Endothelial cell of umbilical vein (primary cell): ENCODE measurements at regions not wholly inside any gene's neighbourhood (a gene's known extent, or its start where the extent isn't known, plus 50 kb on each side); places are given as distances from the start of the nearest gene placed in this dataset.

Experiments
- BruUV-seq: library from RNA; stranded (reverse); fragments of 400-500 nt; replicated peaks from 2 replicates; lab custom pipeline; 2021; lab: Mats Ljungman, UMichigan
- CTCF ChIA-PET: fragments of 300-600, 350-600 bp; sonication (Branson Sonifier 250); formaldehyde crosslinking; loops from one replicate; lab custom pipeline; 2021; ENCODE audit warnings: antibody characterized with exemption, inconsistent platforms; lab: Charles Lee
- POLR2A ChIA-PET: fragments of 300-600, 350-600 bp; sonication (Branson Sonifier 250); formaldehyde crosslinking; loops from one replicate; lab custom pipeline; 2021; ENCODE audit warnings: antibody characterized with exemption, inconsistent platforms; lab: Charles Lee
- DNase-seq: peaks from one replicate; pipeline ENCODE4 v3.0.0-alpha.2; 2011; ENCODE audit warnings: low read depth, low spot score
- FAIRE-seq: peaks from 2 replicates; lab custom pipeline; 2011; peaks lifted over from hg19 to GRCh38; lab: Jason Lieb, UNC
- H2AFZ ChIP-seq: 2 replicates; pipeline ENCODE4 v1.6.0; 2012; ENCODE audit warnings: low read depth, low read length, control low read depth, inconsistent platforms
- H3K27ac ChIP-seq: 2 replicates; pipeline ENCODE4 v1.5.1; 2011; ENCODE audit warnings: low read depth, mild to moderate bottlenecking, control low read depth, low read length, moderate library complexity; ENCODE audit not compliant: insufficient read depth
- H3K27me3 ChIP-seq, 2 experiments: 2 replicates each; pipeline versions ENCODE4 v1.6.0 to v1.6.1; 2011; ENCODE audit warnings: low read length in 2 of 2, mixed read lengths in 1 of 2; ENCODE audit not compliant: control insufficient read depth in 2 of 2, insufficient read depth in 2 of 2
- H3K36me3 ChIP-seq, 2 experiments: 2 replicates in 1 of 2; 3 replicates in 1 of 2; pipeline ENCODE4 v1.5.1; 2011; ENCODE audit warnings: low read length in 2 of 2, mild to moderate bottlenecking in 1 of 2, moderate library complexity in 1 of 2; ENCODE audit not compliant: control insufficient read depth in 2 of 2, insufficient read depth in 2 of 2; ENCODE audit errors: extremely low read depth in 1 of 2
- H3K4me1 ChIP-seq: 3 replicates; pipeline ENCODE4 v1.5.1; 2011; ENCODE audit warnings: mild to moderate bottlenecking, low read length; ENCODE audit not compliant: control insufficient read depth, insufficient read depth; ENCODE audit errors: extremely low read depth
- H3K4me2 ChIP-seq: 2 replicates; pipeline ENCODE4 v1.6.1; 2011; ENCODE audit warnings: low read length, control low read depth, mixed read lengths; ENCODE audit not compliant: insufficient read depth
- H3K4me3 ChIP-seq, 3 experiments: fragments of 200-600 bp in 1 of 3; sonication (generic), shearing (Covaris generic) in 1 of 3; replicated peaks in 1 of 3; 2 replicates each; pipeline ENCODE4 v1.5.1; 2011 to 2016; ENCODE audit warnings: control low read depth in 3 of 3, low read length in 3 of 3, mild to moderate bottlenecking in 2 of 3, inconsistent platforms in 1 of 3, low read depth in 1 of 3, moderate library complexity in 1 of 3; ENCODE audit not compliant: insufficient read depth in 1 of 3
- H3K79me2 ChIP-seq: 2 replicates; pipeline ENCODE4 v1.6.0; 2012; ENCODE audit warnings: low read length, inconsistent platforms; ENCODE audit not compliant: control insufficient read depth, insufficient read depth
- H3K9ac ChIP-seq: replicated peaks from 2 replicates; pipeline ENCODE3; 2011; ENCODE audit warnings: low read length, control low read depth; ENCODE audit not compliant: insufficient read depth; ENCODE audit errors: extremely low read depth
- H3K9me1 ChIP-seq: replicated peaks from 3 replicates; pipeline ENCODE4 v1.6.0; 2011; ENCODE audit warnings: mild to moderate bottlenecking, low read length; ENCODE audit not compliant: control insufficient read depth, insufficient read depth; ENCODE audit errors: extremely low read depth
- H3K9me3 ChIP-seq: replicated peaks from 2 replicates; pipeline ENCODE4 v1.5.1; 2012; ENCODE audit warnings: low read length, inconsistent platforms; ENCODE audit not compliant: control insufficient read depth, insufficient read depth
- H4K20me1 ChIP-seq: replicated peaks from 2 replicates; pipeline ENCODE3; 2011; ENCODE audit warnings: mild to moderate bottlenecking, low read length; ENCODE audit not compliant: control insufficient read depth, insufficient read depth; ENCODE audit errors: extremely low read depth
- CTCF ChIP-seq, 2 donors: IDR thresholded peaks; 1 replicate in 1 of 2; 2 replicates in 1 of 2; pipeline ENCODE4 v1.5.1; 2011; ENCODE audit warnings: low read length in 2 of 2, mild to moderate bottlenecking in 2 of 2, moderate library complexity in 2 of 2, control low read depth in 1 of 2, inconsistent platforms in 1 of 2, low read depth in 1 of 2; ENCODE audit not compliant: insufficient read depth in 1 of 2; ENCODE audit errors: extremely low read depth in 1 of 2
- EZH2 ChIP-seq: IDR thresholded peaks from 2 replicates; pipeline ENCODE4 v1.6.1; 2012; ENCODE audit warnings: borderline replicate concordance, low read depth, mild to moderate bottlenecking, moderate library complexity, low read length, inconsistent platforms; ENCODE audit not compliant: severe bottlenecking
- FOS ChIP-seq: IDR thresholded peaks from 2 replicates; pipeline ENCODE4 v1.6.1; 2011; ENCODE audit warnings: mild to moderate bottlenecking, low read length, moderate library complexity, borderline replicate concordance; ENCODE audit not compliant: insufficient read depth
- GATA2 ChIP-seq: IDR thresholded peaks from 2 replicates; pipeline ENCODE4 v1.7.0; 2011; ENCODE audit warnings: low read depth, mild to moderate bottlenecking, moderate library complexity, mixed read lengths, low read length; ENCODE audit not compliant: insufficient read length, insufficient read depth
- JUN ChIP-seq: IDR thresholded peaks from 2 replicates; pipeline ENCODE4 v1.6.1; 2011; ENCODE audit warnings: borderline replicate concordance, low read depth; ENCODE audit not compliant: insufficient read length, insufficient read depth
- MAX ChIP-seq: IDR thresholded peaks from 2 replicates; pipeline ENCODE4 v1.6.1; 2011; ENCODE audit not compliant: insufficient read depth, insufficient read length
- MYC ChIP-seq: IDR thresholded peaks from one replicate; pipeline ENCODE4 v1.6.1; 2011; ENCODE audit warnings: mild to moderate bottlenecking, low read depth, low read length
- POLR2AphosphoS5 ChIP-seq: IDR thresholded peaks from 2 replicates; pipeline ENCODE4 v1.6.1; 2012; ENCODE audit warnings: low read depth, mild to moderate bottlenecking, control low read depth, low read length, moderate library complexity; ENCODE audit not compliant: insufficient read depth
- dilution Hi-C: fragments of 300-500 bp; cut with MboI; formaldehyde crosslinking; loops from one replicate; pipeline ENCODE4 v1.15.0; 2019; ENCODE audit warnings: low sequenced_read_pairs; ENCODE audit not compliant: extremely low pct_ligation_motif_present
- intact Hi-C: fragments of 100-400 bp; cut with micrococcal nuclease; formaldehyde crosslinking; loops from one replicate; pipeline ENCODE4 v1.10.0; 2022

- Histone ChIP-seq H3K27ac (peak overlapping the region; percentile 43), H3K9ac (no peak overlapping the region), H3K79me2 (no peaks in the 10 kb centered on the region), H3K36me3 (no peaks in the 10 kb centered on the region), H2AFZ (peak overlapping the region; percentile 23), H3K4me3 (no peak overlapping the region), H3K9me3 (no peaks in the 10 kb centered on the region), H3K27me3 (peaks cover 6 to 10% of the 10 kb centered on the region in 2 experiments), H4K20me1 (no peaks in the 10 kb centered on the region), H3K9me1 (no peaks in the 10 kb centered on the region), H3K4me1 (peaks cover 10% of the 10 kb centered on the region), H3K4me2 (peak overlapping the region; percentile 64)
- CTCF ChIA-PET: interaction anchor here (1.0 to 4.8 kb wide), 3 partner anchors 16 to 191 kb away, joined by 4 to 30 read pairs (median 5); no protein-coding TSS in a partner anchor
- DNase-seq: peak; percentile 47
- FAIRE-seq: peak; percentile 37
- POLR2A ChIA-PET: no interaction called here
- dilution Hi-C loops (no loop called here), intact Hi-C loops (loop anchor here (5.0 kb wide), 1 partner anchor 267 kb away; no protein-coding TSS in a partner anchor)
- peak; percentile 76 for TF ChIP-seq GATA2
- TF ChIP-seq POLR2AphosphoS5: no peak
- peak; percentile 58 for TF ChIP-seq FOS
- no peak for TF ChIP-seq MYC
- BruUV-seq: no TSS peak
Measured at GRCh38 chr14:22184157-22184829, 404.7 kb downstream of the DAD1 start.

GRCh38 chr14:22180045-22180444 is 409.0 kb downstream of the DAD1 start:
- intact Hi-C loops (loop anchor here (5.0 kb wide), 1 partner anchor 263 kb away; no protein-coding TSS in a partner anchor), dilution Hi-C loops (no loop called here)
- Histone ChIP-seq H3K9me3 (no peaks in the 10 kb centered on the region), H4K20me1 (no peaks in the 10 kb centered on the region), H3K4me3 (no peak overlapping the region), H3K9me1 (no peaks in the 10 kb centered on the region), H3K27ac (no peak overlapping the region), H3K27me3 (peaks cover 11 to 20% of the 10 kb centered on the region in 2 experiments), H3K4me2 (no peak overlapping the region), H3K9ac (no peak overlapping the region), H3K4me1 (peaks cover 13% of the 10 kb centered on the region), H3K36me3 (no peaks in the 10 kb centered on the region), H2AFZ (no peak overlapping the region), H3K79me2 (no peaks in the 10 kb centered on the region)
- POLR2A ChIA-PET: no interaction called here
- DNase-seq (no peak), FAIRE-seq (no peak)
- CTCF ChIA-PET: interaction anchor here (1.5 to 1.8 kb wide), 2 partner anchors 21 to 68 kb away, joined by 6 to 8 read pairs; no protein-coding TSS in a partner anchor
- no TSS peak for BruUV-seq
- TF ChIP-seq EZH2: no peak
- TF ChIP-seq CTCF (IDR thresholded peaks at IDR 0.05; ENCODE audit: extremely low read depth in 1 of 2, insufficient read depth in 1 of 2, low read depth in 1 of 2, low read length in 2 of 2): no peak
- no peak for TF ChIP-seq FOS
- no peak for TF ChIP-seq JUN
- no peak for TF ChIP-seq MYC
- TF ChIP-seq MAX: no peak
- no peak for TF ChIP-seq POLR2AphosphoS5
- TF ChIP-seq GATA2: no peak
